H54 (cell line): ENCODE measurements at regions not wholly inside any gene's neighbourhood (a gene's known extent, or its start where the extent isn't known, plus 50 kb on each side); places are given as distances from the start of the nearest gene placed in this dataset.

Source experiments
- DNase-seq: peaks from one replicate; pipeline ENCODE4 v3.0.0; 2011; ENCODE audit warnings: low spot score, mixed read lengths; ENCODE audit not compliant: insufficient read length
- FAIRE-seq: peaks from 3 replicates; lab custom pipeline; 2011; peaks lifted over from hg19 to GRCh38; lab: Jason Lieb, UNC
- POLR2A ChIP-seq: IDR thresholded peaks from 2 replicates; pipeline ENCODE4 v1.6.1; 2011; ENCODE audit warnings: low read depth, mild to moderate bottlenecking, low read length

GRCh38 chr10:44806950-44807349 lies 104.2 kb upstream of the TMEM72 start:
- DNase-seq (no peak), FAIRE-seq (no peak)
- TF ChIP-seq POLR2A, result no peak

- DNase-seq, result no peak
- FAIRE-seq, result no peak
- no peak for TF ChIP-seq POLR2A
These were observed 103.7 kb upstream of the TMEM72 start for GRCh38 chr10:44807451-44807850.

GRCh38 chr10:44809647-44810046 lies 101.5 kb upstream of the TMEM72 start:
- no peak for TF ChIP-seq POLR2A
- FAIRE-seq (no peak), DNase-seq (no peak)

- no peak for TF ChIP-seq POLR2A
- DNase-seq (no peak), FAIRE-seq (no peak)
These were observed 100.1 kb upstream of the TMEM72 start for GRCh38 chr10:44811072-44811471.

GRCh38 chr10:44813201-44813600 lies 97.9 kb upstream of the TMEM72 start:
- FAIRE-seq (no peak), DNase-seq (no peak)
- TF ChIP-seq POLR2A, result no peak

- no peak for TF ChIP-seq POLR2A
- DNase-seq (no peak), FAIRE-seq (no peak)
These were observed 96.2 kb upstream of the TMEM72 start for GRCh38 chr10:44814929-44815328.

- DNase-seq (no peak), FAIRE-seq (no peak)
- TF ChIP-seq POLR2A, result no peak
These were observed 93.0 kb upstream of the TMEM72 start for GRCh38 chr10:44818041-44818649.

- TF ChIP-seq POLR2A, result no peak
- FAIRE-seq (no peak), DNase-seq (no peak)
These were observed 92.4 kb upstream of the TMEM72 start for GRCh38 chr10:44818701-44819127.

- FAIRE-seq (no peak), DNase-seq (no peak)
- TF ChIP-seq POLR2A, result no peak
These were observed 91.0 kb upstream of the TMEM72 start for GRCh38 chr10:44820094-44820493.

- TF ChIP-seq POLR2A, result no peak
- FAIRE-seq (no peak), DNase-seq (no peak)
These were observed 89.8 kb upstream of the TMEM72 start for GRCh38 chr10:44821290-44821689.

GRCh38 chr10:44822349-44822748 lies 88.8 kb upstream of the TMEM72 start:
- DNase-seq, result no peak
- FAIRE-seq, result no peak
- no peak for TF ChIP-seq POLR2A

- no peak for TF ChIP-seq POLR2A
- no peak for FAIRE-seq
- DNase-seq, result no peak
These were observed 88.2 kb upstream of the TMEM72 start for GRCh38 chr10:44822966-44823365.

GRCh38 chr10:44824607-44825006 lies 86.5 kb upstream of the TMEM72 start:
- FAIRE-seq (no peak), DNase-seq (no peak)
- no peak for TF ChIP-seq POLR2A

GRCh38 chr10:44827431-44828006 lies 83.6 kb upstream of the TMEM72 start:
- FAIRE-seq, result no peak
- no peak for DNase-seq
- TF ChIP-seq POLR2A, result no peak

GRCh38 chr10:44828508-44829142 lies 82.5 kb upstream of the TMEM72 start:
- FAIRE-seq, result no peak
- DNase-seq, result no peak
- TF ChIP-seq POLR2A, result no peak
